ENCODE measurements at regions not wholly inside any gene's neighbourhood (a gene's known extent, or its start where the extent isn't known, plus 50 kb on each side); places are given as distances from the start of the nearest gene placed in this dataset.
A peak's percentile ranks its signal among the peaks of the same experiment; 100 is the strongest.
"Not testable (repeated sequence)": the region's sequence is repeated elsewhere in the genome, so short reads cannot be mapped to it uniquely, and the experiment has no call there.

GRCh38 chr21:28396421-28396820, 596.3 kb downstream of the LTN1 start:
- DNase-seq = no peak

- DNase-seq = no peak
Observed at GRCh38 chr21:28393279-28393678, 599.4 kb downstream of the LTN1 start.

- DNase-seq = peak; percentile 83
Observed at GRCh38 chr21:28391938-28392849, 600.5 kb downstream of the LTN1 start.

- DNase-seq = no peak
Observed at GRCh38 chr21:28387220-28387619, 605.5 kb downstream of the LTN1 start.

GRCh38 chr21:28385845-28386244, 606.8 kb downstream of the LTN1 start:
- DNase-seq = no peak

GRCh38 chr21:28381000-28381745, 611.5 kb downstream of the LTN1 start:
- DNase-seq = not testable (repeated sequence)

GRCh38 chr21:28380241-28380640, 612.4 kb downstream of the LTN1 start:
- DNase-seq = no peak

- no peak for DNase-seq
Observed at GRCh38 chr21:28378026-28378425, 614.7 kb downstream of the LTN1 start.

GRCh38 chr21:28375708-28376385, 616.8 kb downstream of the LTN1 start:
- no peak for DNase-seq

- DNase-seq = no peak
Observed at GRCh38 chr21:28374881-28375280, 617.8 kb downstream of the LTN1 start.

- DNase-seq = no peak
Observed at GRCh38 chr21:28371713-28372112, 621.0 kb downstream of the LTN1 start.

- no peak for DNase-seq
Observed at GRCh38 chr21:28359300-28359699, 633.4 kb downstream of the LTN1 start.

- no peak for DNase-seq
Observed at GRCh38 chr21:28358702-28359101, 634.0 kb downstream of the LTN1 start.

- DNase-seq = no peak
Observed at GRCh38 chr21:28358170-28358569, 634.5 kb downstream of the LTN1 start.

GRCh38 chr21:28357743-28358142, 634.9 kb downstream of the LTN1 start:
- DNase-seq = no peak

GRCh38 chr21:28356422-28356821, 636.3 kb downstream of the LTN1 start:
- no peak for DNase-seq

- DNase-seq = no peak
Observed at GRCh38 chr21:28345934-28346333, 646.7 kb downstream of the LTN1 start.

GRCh38 chr21:28344985-28345384, 647.7 kb downstream of the LTN1 start:
- DNase-seq = no peak

- no peak for DNase-seq
Observed at GRCh38 chr21:28342212-28342810, 650.4 kb downstream of the LTN1 start.

GRCh38 chr21:28339403-28339802, 653.3 kb downstream of the LTN1 start:
- no peak for DNase-seq

GRCh38 chr21:28338701-28339305, 653.9 kb downstream of the LTN1 start:
- no peak for DNase-seq

- DNase-seq = peak; percentile 58
Observed at GRCh38 chr21:28337315-28337714, 655.4 kb downstream of the LTN1 start.

GRCh38 chr21:28336314-28336713, 656.4 kb downstream of the LTN1 start:
- peak; percentile 59 for DNase-seq
